Panc1 (cell line): ENCODE measurements at regions not wholly inside any gene's neighbourhood (a gene's known extent, or its start where the extent isn't known, plus 50 kb on each side); places are given as distances from the start of the nearest gene placed in this dataset.

Experiments used
- ATAC-seq: fragments of 200-7000 bp; cut with Tn5 transposase; 2 replicates; pipeline ENCODE4 v1.9.1; 2020; ENCODE audit warnings: mild to moderate bottlenecking, moderate library complexity
- BruUV-seq: library from RNA; stranded (reverse); fragments of 400-500 nt; replicated peaks from 2 replicates; lab custom pipeline; 2021; lab: Mats Ljungman, UMichigan
- CTCF ChIA-PET: fragments of 300-600 bp; sonication (Branson Sonifier 250); formaldehyde crosslinking; loops from one replicate; lab custom pipeline; 2022; ENCODE audit warnings: antibody characterized with exemption; lab: Charles Lee
- POLR2A ChIA-PET: fragments of 300-600 bp; sonication (Branson Sonifier 250); formaldehyde crosslinking; loops from one replicate; lab custom pipeline; 2022; ENCODE audit warnings: antibody characterized with exemption; lab: Charles Lee
- DNase-seq: peaks from one replicate; pipeline ENCODE4 v3.0.0-alpha.2; 2010; ENCODE audit warnings: low read depth, low spot score
- H3K27ac ChIP-seq: 2 replicates; pipeline ENCODE4 v1.5.1; 2011; ENCODE audit warnings: mild to moderate bottlenecking, low read length, inconsistent platforms
- H3K27me3 ChIP-seq: fragments of 200-500 bp; sonication (Bioruptor generic); 2 replicates; pipeline ENCODE4 v1.6.0; 2014; ENCODE audit warnings: low read length, inconsistent platforms; ENCODE audit not compliant: control insufficient read depth, insufficient read depth
- H3K36me3 ChIP-seq: fragments of 200-500 bp; sonication (Bioruptor generic); 2 replicates; pipeline ENCODE4 v1.5.1; 2014; ENCODE audit warnings: inconsistent platforms, mild to moderate bottlenecking, low read length, moderate library complexity; ENCODE audit not compliant: control insufficient read depth, insufficient read depth
- H3K4me1 ChIP-seq: 2 replicates; pipeline ENCODE4 v1.5.1; 2011; ENCODE audit warnings: inconsistent platforms, mild to moderate bottlenecking, low read length, moderate library complexity; ENCODE audit not compliant: control insufficient read depth, insufficient read depth
- H3K4me3 ChIP-seq, 2 experiments: 2 replicates each; pipeline ENCODE4 v1.5.1; 2011 to 2012; ENCODE audit warnings: low read depth in 2 of 2, low read length in 2 of 2, mild to moderate bottlenecking in 2 of 2, inconsistent platforms in 1 of 2, moderate library complexity in 1 of 2
- H3K9me3 ChIP-seq: fragments of 200-500 bp; sonication (Bioruptor generic); 2 replicates; pipeline ENCODE4 v1.5.1; 2014; ENCODE audit warnings: low read depth, mild to moderate bottlenecking, inconsistent platforms, low read length, moderate library complexity; ENCODE audit not compliant: control insufficient read depth, insufficient read depth
- CTCF ChIP-seq: fragments of 450-650 bp; IDR thresholded peaks from 2 replicates; pipeline ENCODE4 v1.5.1; 2017; ENCODE audit warnings: mild to moderate bottlenecking
- POLR2AphosphoS5 ChIP-seq: IDR thresholded peaks from 2 replicates; pipeline ENCODE4 v1.6.1; 2012; ENCODE audit warnings: mild to moderate bottlenecking, low read depth, low read length, moderate library complexity
- SIN3A ChIP-seq: IDR thresholded peaks from 2 replicates; pipeline ENCODE4 v1.6.1; 2012; ENCODE audit warnings: low read depth, mild to moderate bottlenecking, low read length, moderate library complexity, borderline replicate concordance; ENCODE audit not compliant: insufficient read depth
- TCF7L2 ChIP-seq: IDR thresholded peaks from 2 replicates; pipeline ENCODE4 v1.6.1; 2011; ENCODE audit warnings: mild to moderate bottlenecking, low read depth, low read length, inconsistent platforms
- in situ Hi-C: cut with HindIII; loops from 2 replicates; pipeline ENCODE4 v1.10.0; 2016; ENCODE audit warnings: low sequenced_read_pairs, low pct_unique_long_range_greater_than_20kb
- intact Hi-C: fragments of 100-400 bp; cut with micrococcal nuclease; formaldehyde crosslinking; loops from one replicate; pipeline ENCODE4 v1.10.0; 2022; ENCODE audit not compliant: unreplicated experiment
- TF ChIP-seq, protein P1 (sequence below), 2 experiments: IDR thresholded peaks; 2 replicates each; pipeline ENCODE4 v1.6.1; 2011 to 2012; ENCODE audit warnings: low read depth in 2 of 2, control low read depth in 1 of 2, low read length in 1 of 2, mild to moderate bottlenecking in 1 of 2, moderate library complexity in 1 of 2; ENCODE audit not compliant: insufficient read depth in 1 of 2

DNA sequence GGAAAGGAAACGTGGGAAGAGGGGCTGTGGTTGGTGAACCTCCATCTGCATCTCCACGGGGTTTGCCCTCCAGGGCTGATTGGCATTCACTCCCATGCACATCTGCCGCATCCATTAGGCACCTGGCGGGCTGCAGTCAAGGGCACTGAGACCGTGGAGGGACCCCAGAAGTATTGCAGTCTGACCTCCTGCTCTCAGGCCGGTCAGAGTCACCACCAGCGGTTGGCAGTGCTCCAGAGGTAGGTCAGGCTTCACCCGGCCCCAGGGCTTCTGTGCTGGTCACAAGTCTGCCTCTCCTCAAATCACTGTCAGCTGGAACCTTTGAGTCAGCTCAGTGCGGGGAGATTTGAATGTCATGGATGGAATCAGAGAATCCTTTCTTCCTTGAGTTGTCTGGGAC is 132.3 kb downstream of the PAPOLA start:
- H3K9me3 ChIP-seq = no peaks in the 10 kb centered on the region
- H3K4me1 ChIP-seq = no peaks in the 10 kb centered on the region
- DNase-seq (no peak), ATAC-seq (no peak)
- in situ Hi-C loops = no loop called here
- H3K36me3 ChIP-seq = no peaks in the 10 kb centered on the region
- no peak for TF ChIP-seq SIN3A
- TF ChIP-seq POLR2AphosphoS5 = no peak
- TF ChIP-seq, protein P1, sequence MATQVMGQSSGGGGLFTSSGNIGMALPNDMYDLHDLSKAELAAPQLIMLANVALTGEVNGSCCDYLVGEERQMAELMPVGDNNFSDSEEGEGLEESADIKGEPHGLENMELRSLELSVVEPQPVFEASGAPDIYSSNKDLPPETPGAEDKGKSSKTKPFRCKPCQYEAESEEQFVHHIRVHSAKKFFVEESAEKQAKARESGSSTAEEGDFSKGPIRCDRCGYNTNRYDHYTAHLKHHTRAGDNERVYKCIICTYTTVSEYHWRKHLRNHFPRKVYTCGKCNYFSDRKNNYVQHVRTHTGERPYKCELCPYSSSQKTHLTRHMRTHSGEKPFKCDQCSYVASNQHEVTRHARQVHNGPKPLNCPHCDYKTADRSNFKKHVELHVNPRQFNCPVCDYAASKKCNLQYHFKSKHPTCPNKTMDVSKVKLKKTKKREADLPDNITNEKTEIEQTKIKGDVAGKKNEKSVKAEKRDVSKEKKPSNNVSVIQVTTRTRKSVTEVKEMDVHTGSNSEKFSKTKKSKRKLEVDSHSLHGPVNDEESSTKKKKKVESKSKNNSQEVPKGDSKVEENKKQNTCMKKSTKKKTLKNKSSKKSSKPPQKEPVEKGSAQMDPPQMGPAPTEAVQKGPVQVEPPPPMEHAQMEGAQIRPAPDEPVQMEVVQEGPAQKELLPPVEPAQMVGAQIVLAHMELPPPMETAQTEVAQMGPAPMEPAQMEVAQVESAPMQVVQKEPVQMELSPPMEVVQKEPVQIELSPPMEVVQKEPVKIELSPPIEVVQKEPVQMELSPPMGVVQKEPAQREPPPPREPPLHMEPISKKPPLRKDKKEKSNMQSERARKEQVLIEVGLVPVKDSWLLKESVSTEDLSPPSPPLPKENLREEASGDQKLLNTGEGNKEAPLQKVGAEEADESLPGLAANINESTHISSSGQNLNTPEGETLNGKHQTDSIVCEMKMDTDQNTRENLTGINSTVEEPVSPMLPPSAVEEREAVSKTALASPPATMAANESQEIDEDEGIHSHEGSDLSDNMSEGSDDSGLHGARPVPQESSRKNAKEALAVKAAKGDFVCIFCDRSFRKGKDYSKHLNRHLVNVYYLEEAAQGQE (IDR thresholded peaks at IDR 0.05; ENCODE audit: insufficient read depth in 1 of 2, low read depth in 2 of 2, low read length in 1 of 2) = no peak
- no peak for TF ChIP-seq CTCF
- TF ChIP-seq TCF7L2 = no peak
- no peak overlapping the region for H3K27ac ChIP-seq
- H3K27me3 ChIP-seq = no peaks in the 10 kb centered on the region
- no peak overlapping the region for H3K4me3 ChIP-seq
- intact Hi-C loops = no loop called here
- CTCF ChIA-PET = no interaction called here
- BruUV-seq = no TSS peak
- POLR2A ChIA-PET = no interaction called here

- Histone ChIP-seq H3K27ac (no peak overlapping the region), H3K4me1 (no peaks in the 10 kb centered on the region), H3K27me3 (no peaks in the 10 kb centered on the region), H3K9me3 (no peaks in the 10 kb centered on the region), H3K4me3 (no peak overlapping the region), H3K36me3 (no peaks in the 10 kb centered on the region)
- in situ Hi-C loops (no loop called here), intact Hi-C loops (no loop called here)
- DNase-seq (no peak), ATAC-seq (no peak)
- ChIA-PET POLR2A (no interaction called here), CTCF (no interaction called here)
- BruUV-seq = no TSS peak
- TF ChIP-seq POLR2AphosphoS5 (no peak), SIN3A (no peak)
- TF ChIP-seq, protein P1 (IDR thresholded peaks at IDR 0.05; ENCODE audit: insufficient read depth in 1 of 2, low read depth in 2 of 2, low read length in 1 of 2) = no peak
Observed at GRCh38 chr14:96634896-96635295, 132.7 kb downstream of the PAPOLA start.
